Dendritic cell treated with granulocyte-macrophage colony-stimulating factor and Interleukin-4, amounts not matched to agents 40 ng/mL and 50 ng/mL, for 4 days (primary cell): ENCODE measurements at regions not wholly inside any gene's neighbourhood (a gene's known extent, or its start where the extent isn't known, plus 50 kb on each side); places are given as distances from the start of the nearest gene placed in this dataset.

Experiments used
- H3K27ac Mint-ChIP-seq: one replicate; pipeline ENCODE4 v1.8.0; 2022; ENCODE audit warnings: mild to moderate bottlenecking, mixed read lengths
- H3K27me3 Mint-ChIP-seq: one replicate; pipeline ENCODE4 v1.8.0; 2022; ENCODE audit warnings: mild to moderate bottlenecking, mixed read lengths
- H3K36me3 Mint-ChIP-seq: one replicate; pipeline ENCODE4 v1.8.0; 2022; ENCODE audit warnings: low read depth, mixed read lengths
- H3K4me1 Mint-ChIP-seq: one replicate; pipeline ENCODE4 v1.8.0; 2022; ENCODE audit warnings: low read depth, mixed read lengths
- H3K4me3 Mint-ChIP-seq: one replicate; pipeline ENCODE4 v1.8.0; 2022; ENCODE audit warnings: mild to moderate bottlenecking, moderate library complexity, mixed read lengths
- H3K9me3 Mint-ChIP-seq: one replicate; pipeline ENCODE4 v1.8.0; 2022; ENCODE audit warnings: mixed read lengths
- intact Hi-C: fragments of 100-400 bp; cut with micrococcal nuclease; formaldehyde crosslinking; loops from one replicate; pipeline ENCODE4 v1.15.0; 2022

DNA sequence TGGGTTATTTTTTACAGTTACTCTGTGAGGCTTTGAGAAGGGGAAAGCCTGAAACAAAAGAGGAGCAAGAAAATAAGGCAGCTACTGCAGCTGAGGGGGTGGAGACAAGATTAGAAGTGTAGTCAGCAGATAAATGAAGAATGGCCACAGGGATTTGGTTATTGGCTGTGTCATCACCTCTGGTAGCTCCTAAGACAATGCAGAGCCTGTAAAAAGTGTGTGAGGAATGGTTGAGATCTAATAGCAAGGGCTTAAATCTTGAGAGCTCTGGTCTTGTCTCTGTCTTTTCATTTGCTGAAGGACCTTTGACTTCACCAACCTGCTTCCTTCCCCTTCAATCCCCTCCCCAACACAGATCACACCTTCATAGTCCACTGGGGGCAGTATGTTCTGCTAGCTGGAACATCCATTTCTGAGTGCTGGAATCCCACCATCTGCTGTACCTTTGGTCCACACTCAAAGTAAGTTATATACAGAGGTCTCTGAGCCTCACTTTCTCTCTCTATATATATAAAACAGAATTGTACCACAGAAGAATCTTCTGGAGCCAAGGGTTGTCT is 213.7 kb upstream of the ZIC3 start:
- Mint-ChIP-seq H3K4me3 (no peak overlapping the region), H3K9me3 (no peaks in the 10 kb centered on the region), H3K27me3 (no peaks in the 10 kb centered on the region), H3K27ac (no peak overlapping the region), H3K36me3 (no peaks in the 10 kb centered on the region), H3K4me1 (no peaks in the 10 kb centered on the region)
- intact Hi-C loops = no loop called here

DNA sequence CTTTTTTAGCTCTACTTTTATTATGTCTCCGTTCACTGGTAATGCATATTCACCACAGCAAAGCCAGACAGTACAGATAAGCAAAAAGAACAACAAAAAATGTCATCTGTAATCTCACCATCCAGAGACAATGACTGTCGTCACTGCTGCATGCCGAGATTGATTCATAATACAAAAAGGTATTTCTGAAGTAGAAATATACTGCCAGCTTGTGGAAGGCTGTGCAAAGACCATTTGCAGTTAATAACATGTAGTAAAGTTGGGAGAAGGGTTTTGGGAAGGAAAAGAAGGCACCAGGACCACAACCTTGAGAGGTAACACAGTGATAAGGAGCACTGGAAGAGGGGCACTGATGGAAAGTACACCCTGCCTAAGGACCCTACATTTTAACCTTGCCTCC is 223.0 kb upstream of the ZIC3 start:
- Mint-ChIP-seq H3K27ac (no peak overlapping the region), H3K4me3 (no peak overlapping the region), H3K4me1 (no peaks in the 10 kb centered on the region), H3K9me3 (no peaks in the 10 kb centered on the region), H3K27me3 (no peaks in the 10 kb centered on the region), H3K36me3 (no peaks in the 10 kb centered on the region)
- intact Hi-C loops = no loop called here

DNA sequence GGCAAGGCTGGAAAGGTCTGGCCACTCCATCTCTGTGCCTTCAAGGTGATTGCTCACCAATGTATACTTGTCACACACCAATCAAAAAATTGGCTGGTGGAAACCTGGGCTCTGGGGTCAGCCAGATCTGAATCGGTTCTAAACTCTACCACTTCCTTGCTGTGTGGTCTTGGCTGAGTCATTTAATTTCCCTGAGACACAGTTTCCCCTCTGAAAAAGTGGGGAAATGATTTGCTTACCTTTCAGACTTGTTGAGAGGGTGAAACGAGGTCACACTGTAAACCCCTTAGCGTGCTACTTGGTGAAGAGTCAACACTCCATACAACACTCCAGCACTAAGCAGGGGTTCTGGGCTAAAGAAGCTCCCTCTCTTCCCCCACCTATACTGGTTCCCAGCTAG is 252.3 kb upstream of the ZIC3 start:
- no peaks in the 10 kb centered on the region for H3K9me3 Mint-ChIP-seq
- H3K27me3 Mint-ChIP-seq = no peaks in the 10 kb centered on the region
- no peak overlapping the region for H3K4me3 Mint-ChIP-seq
- intact Hi-C loops = no loop called here
- H3K27ac Mint-ChIP-seq = no peak overlapping the region
- no peaks in the 10 kb centered on the region for H3K36me3 Mint-ChIP-seq
- H3K4me1 Mint-ChIP-seq = no peaks in the 10 kb centered on the region

DNA sequence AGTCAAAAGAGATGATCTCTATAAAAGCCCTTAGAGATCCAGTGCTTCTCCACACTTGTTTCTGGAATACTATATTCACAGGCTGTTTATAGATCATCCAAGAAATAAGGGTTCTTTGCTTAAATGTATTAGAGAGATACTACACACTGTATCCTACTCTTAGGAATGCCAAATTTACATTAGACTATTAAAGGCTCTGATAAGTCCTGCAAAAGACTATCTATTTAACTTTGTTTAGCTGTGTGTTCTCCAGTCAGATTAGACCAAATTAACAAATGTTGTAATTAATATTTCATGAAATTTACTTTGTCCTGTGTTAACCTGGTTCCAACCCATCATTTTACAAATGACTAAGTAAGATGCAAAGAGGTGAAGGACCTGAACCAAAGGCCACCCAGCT is 260.5 kb upstream of the ZIC3 start:
- Mint-ChIP-seq H3K27ac (no peak overlapping the region), H3K27me3 (no peaks in the 10 kb centered on the region), H3K36me3 (no peaks in the 10 kb centered on the region), H3K4me1 (no peaks in the 10 kb centered on the region), H3K9me3 (no peaks in the 10 kb centered on the region), H3K4me3 (no peak overlapping the region)
- intact Hi-C loops = no loop called here

DNA sequence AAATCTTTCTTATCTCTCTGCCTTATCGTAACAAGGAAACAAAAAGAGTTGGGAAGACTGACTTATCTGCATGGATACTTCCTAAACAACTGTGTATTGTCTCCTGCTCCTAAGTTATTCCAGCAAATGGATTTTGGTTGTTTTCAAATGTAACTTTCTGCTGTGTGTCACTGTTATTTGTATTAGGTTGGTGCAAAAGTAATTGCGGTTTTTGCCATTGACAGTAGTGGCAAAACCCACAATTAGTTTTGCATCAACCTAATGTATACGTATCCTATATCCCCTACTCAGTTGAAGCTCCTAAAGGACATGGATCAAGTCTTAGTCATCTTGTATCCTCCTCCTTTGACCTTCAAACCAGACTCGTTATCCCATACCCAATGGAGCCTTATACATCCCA is 263.4 kb upstream of the GPR101 start:
- H3K9me3 Mint-ChIP-seq = no peaks in the 10 kb centered on the region
- no peak overlapping the region for H3K27ac Mint-ChIP-seq
- H3K4me1 Mint-ChIP-seq = no peaks in the 10 kb centered on the region
- no peaks in the 10 kb centered on the region for H3K36me3 Mint-ChIP-seq
- H3K27me3 Mint-ChIP-seq = no peaks in the 10 kb centered on the region
- intact Hi-C loops = no loop called here
- H3K4me3 Mint-ChIP-seq = no peak overlapping the region

DNA sequence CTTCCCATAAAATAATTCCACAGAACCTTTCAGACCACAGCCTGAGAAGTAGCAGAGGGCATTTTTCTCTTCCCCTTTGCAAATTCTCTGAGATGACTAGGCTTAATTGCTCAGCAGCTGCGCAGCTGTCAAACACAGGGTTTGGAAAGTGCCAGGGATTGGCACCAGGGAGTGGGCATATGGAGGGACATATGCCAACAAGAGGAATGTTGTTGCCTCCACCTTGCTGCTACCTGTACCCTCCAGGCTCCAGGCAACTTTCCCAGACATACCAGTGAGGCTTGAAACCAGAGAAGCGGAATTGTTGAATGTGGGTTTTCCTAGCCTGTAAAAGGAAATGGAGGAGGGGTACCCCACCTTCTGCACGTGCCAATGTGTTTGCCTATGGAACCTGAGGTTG is 256.2 kb upstream of the GPR101 start:
- intact Hi-C loops = no loop called here

DNA sequence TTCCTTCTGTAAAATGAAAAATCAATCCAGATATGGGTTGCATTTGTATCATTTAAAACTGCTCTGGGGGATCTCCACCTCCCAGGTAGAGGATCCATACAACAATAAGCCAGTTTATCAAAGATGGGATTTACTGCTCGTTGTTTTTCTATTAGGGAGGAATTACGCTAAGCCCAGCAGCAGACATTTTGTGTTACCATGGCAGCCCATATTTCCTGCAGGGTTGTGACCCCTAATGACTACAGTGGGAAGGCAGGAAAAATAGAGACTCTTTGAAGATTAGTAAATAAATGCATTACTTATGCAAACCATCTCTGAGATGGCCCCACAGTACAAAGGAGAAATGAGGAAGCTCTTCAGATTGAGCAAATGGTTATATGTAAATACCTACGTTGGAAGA is 253.4 kb upstream of the GPR101 start:
- H3K9me3 Mint-ChIP-seq = no peaks in the 10 kb centered on the region
- no peak overlapping the region for H3K27ac Mint-ChIP-seq
- H3K4me3 Mint-ChIP-seq = no peak overlapping the region
- peaks cover 3% of the 10 kb centered on the region for H3K27me3 Mint-ChIP-seq
- no peaks in the 10 kb centered on the region for H3K4me1 Mint-ChIP-seq
- no peaks in the 10 kb centered on the region for H3K36me3 Mint-ChIP-seq
- intact Hi-C loops = no loop called here

More for the DNA sequence above, 256.2 kb upstream of the GPR101 start:
- no peak overlapping the region for H3K4me3 Mint-ChIP-seq
- no peak overlapping the region for H3K27ac Mint-ChIP-seq
- no peaks in the 10 kb centered on the region for H3K4me1 Mint-ChIP-seq
- no peaks in the 10 kb centered on the region for H3K36me3 Mint-ChIP-seq
- no peaks in the 10 kb centered on the region for H3K9me3 Mint-ChIP-seq
- H3K27me3 Mint-ChIP-seq = no peaks in the 10 kb centered on the region

DNA sequence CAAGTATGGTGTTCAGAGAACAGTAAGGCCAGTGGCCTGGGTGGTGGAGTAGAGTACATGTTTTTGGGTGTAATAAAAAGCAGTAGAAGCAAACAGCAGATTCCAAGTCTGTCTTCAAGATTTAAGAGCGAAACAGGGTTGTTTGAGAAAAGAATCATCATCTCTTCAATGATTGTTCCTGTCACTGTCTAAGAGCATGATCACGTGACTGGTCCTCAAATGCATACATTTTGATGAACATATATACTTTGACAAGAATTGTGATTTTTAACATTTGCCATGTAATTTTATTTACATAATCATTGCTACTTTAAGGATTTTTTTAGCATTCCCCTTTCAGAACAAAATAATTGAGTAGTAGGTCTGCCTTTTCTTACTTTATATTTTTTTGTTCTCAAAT is 252.6 kb upstream of the GPR101 start:
- no peak overlapping the region for H3K27ac Mint-ChIP-seq
- peaks cover 3% of the 10 kb centered on the region for H3K27me3 Mint-ChIP-seq
- intact Hi-C loops = no loop called here
- no peaks in the 10 kb centered on the region for H3K9me3 Mint-ChIP-seq
- no peak overlapping the region for H3K4me3 Mint-ChIP-seq
- H3K4me1 Mint-ChIP-seq = no peaks in the 10 kb centered on the region
- no peaks in the 10 kb centered on the region for H3K36me3 Mint-ChIP-seq

DNA sequence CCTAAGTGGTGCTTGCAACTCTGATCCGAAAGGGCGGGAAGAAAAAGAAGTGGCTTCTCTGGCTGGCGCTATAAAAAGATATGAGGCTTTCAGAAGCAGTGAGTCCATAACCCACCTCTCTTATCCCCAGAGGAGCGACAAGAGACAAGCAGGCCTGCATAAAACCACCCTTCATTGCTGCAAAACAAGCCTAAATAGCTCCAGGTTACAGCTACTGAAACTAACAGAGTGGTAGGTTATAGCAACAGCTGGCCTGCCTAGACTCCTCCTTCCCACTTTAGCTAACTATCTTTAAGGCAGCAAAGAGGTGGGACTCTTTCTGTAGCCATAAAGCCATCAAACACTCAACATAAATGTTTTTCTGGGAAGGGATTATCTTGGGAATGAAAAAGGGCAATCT is 245.0 kb upstream of the GPR101 start:
- Mint-ChIP-seq H3K27ac (no peak overlapping the region), H3K36me3 (no peaks in the 10 kb centered on the region), H3K4me3 (no peak overlapping the region), H3K9me3 (no peaks in the 10 kb centered on the region), H3K4me1 (no peaks in the 10 kb centered on the region), H3K27me3 (peaks cover 1% of the 10 kb centered on the region)
- intact Hi-C loops = no loop called here

DNA sequence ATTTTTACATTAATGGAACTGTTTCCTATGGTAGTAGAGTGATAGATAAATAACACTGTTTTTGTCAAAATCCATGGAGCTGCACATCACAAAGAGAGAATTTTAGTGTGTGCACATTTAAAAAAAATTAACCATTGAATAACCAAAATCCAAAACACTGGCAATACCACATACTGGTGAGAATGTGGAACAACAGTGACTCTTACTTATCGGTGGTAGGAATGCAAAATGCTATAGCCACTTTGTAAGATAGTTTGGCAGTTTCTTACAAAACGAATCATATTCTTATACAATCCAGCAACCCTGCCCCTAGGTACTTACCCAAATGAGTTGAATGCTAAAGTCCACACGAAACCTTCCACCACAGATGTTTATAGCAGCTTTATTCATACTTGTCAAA is 229.6 kb upstream of the GPR101 start:
- H3K36me3 Mint-ChIP-seq = no peaks in the 10 kb centered on the region
- intact Hi-C loops = no loop called here
- H3K4me3 Mint-ChIP-seq = no peak overlapping the region
- no peaks in the 10 kb centered on the region for H3K4me1 Mint-ChIP-seq
- no peaks in the 10 kb centered on the region for H3K27me3 Mint-ChIP-seq
- no peak overlapping the region for H3K27ac Mint-ChIP-seq
- no peaks in the 10 kb centered on the region for H3K9me3 Mint-ChIP-seq

DNA sequence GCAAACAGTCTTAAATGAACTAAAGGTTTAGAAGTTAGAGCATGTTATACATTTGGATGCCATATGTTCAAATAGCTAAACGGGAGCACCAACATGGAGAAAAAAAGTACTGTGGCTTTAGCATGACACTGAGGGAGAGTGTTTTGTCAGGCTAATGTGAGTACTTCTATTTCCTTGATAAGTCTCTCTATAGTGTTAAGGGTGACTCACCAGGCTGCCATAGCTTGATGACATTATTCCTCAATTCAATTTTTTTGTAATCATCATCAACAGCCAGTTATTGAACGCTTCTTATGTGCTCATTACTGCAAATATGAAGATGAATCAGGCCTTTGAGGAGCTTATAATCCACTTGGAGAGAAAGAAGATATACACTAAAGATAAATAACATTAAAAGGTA is 211.4 kb upstream of the GPR101 start:
- H3K4me3 Mint-ChIP-seq = no peak overlapping the region
- H3K36me3 Mint-ChIP-seq = no peaks in the 10 kb centered on the region
- no peak overlapping the region for H3K27ac Mint-ChIP-seq
- intact Hi-C loops = no loop called here
- H3K4me1 Mint-ChIP-seq = no peaks in the 10 kb centered on the region
- no peaks in the 10 kb centered on the region for H3K9me3 Mint-ChIP-seq
- no peaks in the 10 kb centered on the region for H3K27me3 Mint-ChIP-seq

DNA sequence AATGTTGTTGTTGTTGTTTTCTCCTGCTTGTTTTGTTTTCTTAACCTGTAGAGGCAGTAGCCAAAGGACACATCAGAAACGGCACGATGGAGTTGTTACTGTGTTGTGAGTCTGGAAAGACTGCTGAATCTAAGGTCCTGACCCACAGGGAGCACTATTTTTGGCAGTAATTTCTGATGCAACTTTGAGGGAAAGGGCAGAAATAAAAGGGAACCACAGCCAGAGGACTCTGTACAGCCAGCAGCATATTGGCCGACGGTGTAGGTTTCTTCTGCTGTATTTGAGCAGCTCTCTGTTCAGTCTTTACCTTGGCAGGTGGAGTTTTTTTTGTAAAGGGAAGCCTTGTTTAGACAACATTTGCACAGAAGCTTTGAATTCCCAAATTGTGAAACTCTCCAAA is 203.0 kb upstream of the GPR101 start:
- no peak overlapping the region for H3K4me3 Mint-ChIP-seq
- intact Hi-C loops = no loop called here
- no peaks in the 10 kb centered on the region for H3K36me3 Mint-ChIP-seq
- H3K4me1 Mint-ChIP-seq = no peaks in the 10 kb centered on the region
- H3K9me3 Mint-ChIP-seq = no peaks in the 10 kb centered on the region
- no peak overlapping the region for H3K27ac Mint-ChIP-seq
- no peaks in the 10 kb centered on the region for H3K27me3 Mint-ChIP-seq

DNA sequence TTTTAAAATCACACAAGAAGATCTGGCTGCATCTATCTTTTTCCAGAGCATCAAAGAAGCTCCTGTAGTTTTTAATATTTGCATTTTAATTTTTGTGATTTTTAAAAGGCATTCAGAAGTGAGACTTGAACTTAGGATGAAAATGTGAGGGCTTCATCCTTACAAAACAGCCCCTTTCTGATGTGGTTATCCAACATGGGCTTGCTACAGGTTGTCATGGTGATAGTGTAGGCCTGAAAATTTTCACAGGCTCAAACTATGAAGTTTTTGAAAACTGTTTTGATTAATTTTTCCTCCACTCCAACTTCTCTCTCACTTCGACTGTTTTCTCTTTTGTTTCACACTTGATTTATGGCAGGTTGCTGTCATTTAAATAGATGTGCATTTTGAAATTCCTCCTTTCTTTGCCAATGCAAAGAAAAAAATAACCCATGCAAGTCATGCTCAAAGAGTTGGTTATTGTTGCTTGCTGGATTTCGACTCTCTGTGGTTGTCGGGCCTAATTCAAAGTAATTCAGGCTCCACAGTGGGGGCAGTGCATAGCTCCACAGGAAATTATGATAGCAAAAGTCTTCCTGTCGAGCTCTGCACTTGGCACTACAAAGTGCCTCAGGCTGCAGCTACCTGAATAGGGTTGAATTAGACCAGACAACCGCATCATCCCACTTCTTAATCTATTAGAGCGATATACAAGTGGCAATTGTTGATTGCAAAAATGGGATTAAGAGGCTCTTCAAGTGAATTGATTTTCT is 201.0 kb upstream of the GPR101 start:
- intact Hi-C loops = no loop called here
- no peaks in the 10 kb centered on the region for H3K4me1 Mint-ChIP-seq
- H3K27me3 Mint-ChIP-seq = no peaks in the 10 kb centered on the region
- no peaks in the 10 kb centered on the region for H3K9me3 Mint-ChIP-seq
- no peaks in the 10 kb centered on the region for H3K36me3 Mint-ChIP-seq
- H3K27ac Mint-ChIP-seq = no peak overlapping the region
- H3K4me3 Mint-ChIP-seq = no peak overlapping the region

DNA sequence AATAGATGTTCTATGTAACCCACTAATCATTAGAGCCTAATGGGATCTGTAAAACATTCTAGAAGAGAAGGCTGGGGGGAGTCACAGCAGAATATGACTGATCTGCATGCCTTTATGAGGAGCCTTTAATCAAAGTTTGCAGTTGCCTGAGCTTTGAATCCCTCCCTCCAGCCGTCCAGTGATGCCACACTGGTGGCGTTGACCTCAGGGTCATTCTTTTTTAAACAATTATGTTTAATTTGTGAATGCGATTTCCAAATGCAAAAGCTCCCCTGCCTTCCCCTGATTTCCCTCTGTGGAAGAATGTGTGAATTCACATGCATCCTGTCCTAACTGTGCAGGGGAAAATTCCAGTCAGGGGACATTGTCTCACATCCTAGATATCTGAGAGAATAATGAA is 199.7 kb upstream of the GPR101 start:
- intact Hi-C loops = no loop called here
- Mint-ChIP-seq H3K36me3 (no peaks in the 10 kb centered on the region), H3K9me3 (no peaks in the 10 kb centered on the region), H3K4me1 (no peaks in the 10 kb centered on the region), H3K27ac (no peak overlapping the region), H3K27me3 (no peaks in the 10 kb centered on the region), H3K4me3 (no peak overlapping the region)

DNA sequence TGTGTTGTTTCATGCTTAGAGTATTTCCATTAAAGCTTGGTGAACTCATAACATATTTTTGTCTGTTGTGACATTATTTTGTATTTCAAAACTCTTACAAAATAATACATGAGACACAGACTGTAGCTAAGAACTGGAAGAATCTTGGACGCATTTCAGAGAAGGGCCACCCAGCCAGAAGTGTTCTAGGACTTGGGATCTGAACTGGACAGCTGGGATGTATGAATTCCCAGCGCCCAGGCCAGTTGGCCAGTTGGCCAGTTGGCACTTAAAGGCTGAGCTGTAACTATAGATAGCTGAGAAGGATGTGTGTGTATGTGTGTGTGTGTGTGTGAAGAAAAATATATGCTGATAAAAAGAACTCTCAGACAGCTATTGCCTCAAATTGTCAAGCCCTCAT is 193.4 kb upstream of the GPR101 start:
- Mint-ChIP-seq H3K9me3 (no peaks in the 10 kb centered on the region), H3K27me3 (no peaks in the 10 kb centered on the region), H3K4me3 (no peak overlapping the region), H3K4me1 (no peaks in the 10 kb centered on the region), H3K27ac (no peak overlapping the region), H3K36me3 (no peaks in the 10 kb centered on the region)
- intact Hi-C loops = no loop called here
